Keratinocyte (primary cell): ENCODE measurements at regions not wholly inside any gene's neighbourhood (a gene's known extent, or its start where the extent isn't known, plus 50 kb on each side); places are given as distances from the start of the nearest gene placed in this dataset.
"Not testable (repeated sequence)": the region's sequence is repeated elsewhere in the genome, so short reads cannot be mapped to it uniquely, and the experiment has no call there.

Source experiments
- CTCF ChIP-seq, 3 experiments: IDR thresholded peaks in 1 of 3; conservative IDR thresholded peaks in 1 of 3; optimal IDR thresholded peaks in 1 of 3; 2 replicates in 2 of 3; 3 replicates in 1 of 3; pipeline versions ENCODE3 to v1.5.1; 2011; ENCODE audit warnings: low read length in 3 of 3, mild to moderate bottlenecking in 3 of 3, moderate library complexity in 2 of 3, control low read depth in 1 of 3, inconsistent platforms in 1 of 3; ENCODE audit not compliant: insufficient read depth in 2 of 3; ENCODE audit errors: extremely low read depth in 1 of 3
- EZH2 ChIP-seq: IDR thresholded peaks from one replicate; pipeline ENCODE4 v1.6.1; 2012; ENCODE audit warnings: inconsistent platforms, mild to moderate bottlenecking, low read length, moderate library complexity

- TF ChIP-seq CTCF (optimal IDR thresholded peaks at IDR 0.05 in 1 of 3, IDR thresholded peaks at IDR 0.05 in 1 of 3, conservative IDR thresholded peaks at IDR 0.05 in 1 of 3; ENCODE audit: extremely low read depth in 1 of 3, insufficient read depth in 2 of 3, low read length in 3 of 3); EZH2: not testable (repeated sequence)
Observed at GRCh38 chr20:48367541-48368358, 460.0 kb downstream of the PREX1 start.
